SH-SY5Y (cell line): ENCODE measurements at regions not wholly inside any gene's neighbourhood (a gene's known extent, or its start where the extent isn't known, plus 50 kb on each side); places are given as distances from the start of the nearest gene placed in this dataset.

Experiments used
- GATA2 ChIP-seq: IDR thresholded peaks from 2 replicates; pipeline ENCODE4 v1.6.1; 2011; ENCODE audit warnings: mild to moderate bottlenecking, low read depth, low read length
- GATA3 ChIP-seq: IDR thresholded peaks from 2 replicates; pipeline ENCODE4 v1.6.1; 2011; ENCODE audit warnings: low read depth, mild to moderate bottlenecking, low read length, moderate library complexity

DNA sequence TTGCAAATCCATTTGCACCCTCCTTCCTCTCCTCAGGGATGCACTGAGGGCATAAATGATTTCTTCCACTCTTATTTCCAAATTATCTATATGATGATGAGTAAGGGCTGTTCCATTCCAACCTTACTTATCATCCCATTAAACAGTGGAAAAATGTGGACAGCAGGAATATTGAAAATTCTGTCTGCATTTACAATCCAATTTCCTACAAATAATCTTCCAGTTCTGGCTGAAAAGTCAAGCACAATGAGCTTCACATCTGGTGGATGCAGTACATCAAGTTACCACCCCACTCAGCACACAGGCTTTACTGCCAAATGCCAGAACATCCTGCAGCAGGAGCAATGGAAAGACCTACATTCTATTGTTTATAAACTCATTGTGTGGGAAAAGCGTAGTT is 345.0 kb upstream of the STEAP1 start:
- no peak for TF ChIP-seq GATA3
- no peak for TF ChIP-seq GATA2
